H1 (cell line): ENCODE measurements at regions not wholly inside any gene's neighbourhood (a gene's known extent, or its start where the extent isn't known, plus 50 kb on each side); places are given as distances from the start of the nearest gene placed in this dataset.

Experiments
- CTCF ChIA-PET: fragments of 300-600 bp; sonication (Branson Sonifier 250); formaldehyde crosslinking; loops from one replicate; lab custom pipeline; 2021; ENCODE audit not compliant: partially characterized antibody; lab: Charles Lee
- POLR2A ChIA-PET: fragments of 300-600 bp; sonication (Branson Sonifier 250); formaldehyde crosslinking; loops from one replicate; lab custom pipeline; 2021; ENCODE audit warnings: inconsistent platforms; ENCODE audit not compliant: partially characterized antibody; lab: Charles Lee
- DNase-seq, 2 experiments: peaks; one replicate each; pipeline versions ENCODE4 v3.0.0 to v3.0.0-alpha.2; 2010 to 2022; ENCODE audit warnings: low spot score in 2 of 2, low read depth in 1 of 2, mixed read lengths in 1 of 2
- FAIRE-seq: peaks from 2 replicates; lab custom pipeline; 2011; peaks lifted over from hg19 to GRCh38; lab: Jason Lieb, UNC
- H2AFZ ChIP-seq: 2 replicates; pipeline ENCODE4 v1.8.1; 2012; ENCODE audit warnings: low read length, inconsistent platforms
- H2AK5ac ChIP-seq: 2 replicates; pipeline ENCODE4 v1.6.1; 2013; ENCODE audit warnings: low read depth, low read length
- H2BK120ac ChIP-seq: replicated peaks from 2 replicates; pipeline ENCODE3; 2013; ENCODE audit warnings: low read depth, low read length, inconsistent platforms
- H2BK12ac ChIP-seq: 2 replicates; pipeline ENCODE4 v1.6.1; 2013; ENCODE audit warnings: low read depth, low read length
- H2BK15ac ChIP-seq: 2 replicates; pipeline ENCODE4 v1.6.1; 2013; ENCODE audit warnings: low read length
- H2BK20ac ChIP-seq: 2 replicates; pipeline ENCODE4 v1.6.1; 2013; ENCODE audit warnings: low read length
- H2BK5ac ChIP-seq: 2 replicates; pipeline ENCODE4 v1.6.1; 2013; ENCODE audit warnings: low read depth, low read length
- H3K14ac ChIP-seq: 2 replicates; pipeline ENCODE4 v1.6.1; 2013; ENCODE audit warnings: inconsistent platforms; ENCODE audit not compliant: insufficient read length
- H3K18ac ChIP-seq: 2 replicates; pipeline ENCODE4 v1.6.1; 2013; ENCODE audit warnings: low read length; ENCODE audit errors: extremely low read depth
- H3K23ac ChIP-seq: 2 replicates; pipeline ENCODE4 v1.6.1; 2013; ENCODE audit warnings: inconsistent platforms; ENCODE audit not compliant: insufficient read length
- H3K23me2 ChIP-seq: 2 replicates; pipeline ENCODE4 v1.6.1; 2013; ENCODE audit warnings: low read depth, low read length
- H3K27ac ChIP-seq: 2 replicates; pipeline ENCODE4 v1.6.1; 2011; ENCODE audit warnings: low read depth, low read length, inconsistent platforms
- H3K27me3 ChIP-seq, 4 experiments: replicated peaks in 1 of 4; 1 replicate in 1 of 4; 2 replicates in 3 of 4; pipeline versions ENCODE4 v1.6.1 to v1.8.1; 2011 to 2013; ENCODE audit warnings: low read length in 3 of 4, mild to moderate bottlenecking in 3 of 4, inconsistent platforms in 2 of 4, mixed read lengths in 2 of 4, moderate library complexity in 1 of 4; ENCODE audit not compliant: control insufficient read depth in 3 of 4, insufficient read depth in 3 of 4; ENCODE audit errors: extremely low read depth in 1 of 4
- H3K36me3 ChIP-seq, 4 experiments: 2 replicates each; pipeline versions ENCODE4 v1.6.1 to v1.8.1; 2011 to 2013; ENCODE audit warnings: mild to moderate bottlenecking in 4 of 4, low read length in 3 of 4, moderate library complexity in 2 of 4, control low read depth in 1 of 4, inconsistent platforms in 1 of 4; ENCODE audit not compliant: insufficient read depth in 4 of 4, control insufficient read depth in 2 of 4
- H3K4ac ChIP-seq: replicated peaks from 2 replicates; pipeline ENCODE3; 2013; ENCODE audit warnings: low read length, low read depth, mixed read lengths, inconsistent platforms; ENCODE audit not compliant: insufficient read length
- H3K4me1 ChIP-seq, 4 experiments: replicated peaks in 1 of 4; 1 replicate in 1 of 4; 2 replicates in 3 of 4; pipeline versions ENCODE4 v1.6.1 to v1.8.1; 2011 to 2013; ENCODE audit warnings: low read length in 3 of 4, inconsistent platforms in 2 of 4, mixed read lengths in 1 of 4; ENCODE audit not compliant: insufficient read depth in 4 of 4, control insufficient read depth in 3 of 4
- H3K4me2 ChIP-seq, 2 experiments: 2 replicates each; pipeline versions ENCODE4 v1.6.1 to v1.8.1; 2011 to 2013; ENCODE audit warnings: low read depth in 2 of 2, low read length in 2 of 2, control low read depth in 1 of 2, inconsistent platforms in 1 of 2, mild to moderate bottlenecking in 1 of 2; ENCODE audit not compliant: insufficient read depth in 1 of 2
- H3K4me3 ChIP-seq, 4 experiments: fragments of 200-600, 300-600 bp in 1 of 4; sonication (generic), shearing (Covaris generic), sonication (Bioruptor Twin) in 1 of 4; 2 replicates each; pipeline versions ENCODE4 v1.5.1 to v1.8.1; 2011 to 2016; ENCODE audit warnings: low read length in 4 of 4, low read depth in 3 of 4, control low read depth in 2 of 4, inconsistent platforms in 2 of 4, mild to moderate bottlenecking in 2 of 4, mixed read lengths in 1 of 4, moderate library complexity in 1 of 4; ENCODE audit not compliant: insufficient read depth in 2 of 4; ENCODE audit errors: extremely low read depth in 1 of 4
- H3K56ac ChIP-seq: replicated peaks from 2 replicates; pipeline ENCODE3; 2013; ENCODE audit warnings: low read depth, mild to moderate bottlenecking, mixed read lengths, low read length, inconsistent platforms; ENCODE audit not compliant: insufficient read length
- H3K79me1 ChIP-seq: 2 replicates; pipeline ENCODE4 v1.6.1; 2013; ENCODE audit warnings: low read depth, low read length, control low read depth
- H3K79me2 ChIP-seq, 2 experiments: 2 replicates each; pipeline versions ENCODE4 v1.6.1 to v1.8.1; 2012 to 2013; ENCODE audit warnings: low read length in 2 of 2, mild to moderate bottlenecking in 2 of 2, inconsistent platforms in 1 of 2; ENCODE audit not compliant: insufficient read depth in 2 of 2, control insufficient read depth in 1 of 2
- H3K9ac ChIP-seq, 4 experiments: replicated peaks in 1 of 4; 1 replicate in 1 of 4; 2 replicates in 3 of 4; pipeline versions ENCODE4 v1.6.1 to v1.8.1; 2011 to 2013; ENCODE audit warnings: low read depth in 3 of 4, low read length in 3 of 4, control low read depth in 2 of 4, mild to moderate bottlenecking in 2 of 4, moderate library complexity in 2 of 4, inconsistent platforms in 1 of 4; ENCODE audit errors: extremely low read depth in 1 of 4
- H3K9me3 ChIP-seq, 2 experiments: 2 replicates each; pipeline versions ENCODE4 v1.6.1 to v1.8.1; 2012 to 2013; ENCODE audit warnings: mild to moderate bottlenecking in 2 of 2, moderate library complexity in 2 of 2, control low read depth in 1 of 2, inconsistent platforms in 1 of 2, low read depth in 1 of 2, low read length in 1 of 2, mixed read lengths in 1 of 2; ENCODE audit not compliant: insufficient read depth in 2 of 2
- H4K20me1 ChIP-seq, 2 experiments: replicated peaks in 1 of 2; 2 replicates each; pipeline versions ENCODE3 to v1.8.1; 2011 to 2013; ENCODE audit warnings: inconsistent platforms in 2 of 2, low read length in 2 of 2, mild to moderate bottlenecking in 1 of 2; ENCODE audit not compliant: insufficient read depth in 2 of 2, control insufficient read depth in 1 of 2
- H4K5ac ChIP-seq: 2 replicates; pipeline ENCODE4 v1.6.1; 2013; ENCODE audit warnings: low read length, low read depth, mixed read lengths, inconsistent platforms; ENCODE audit not compliant: insufficient read length
- H4K8ac ChIP-seq: 2 replicates; pipeline ENCODE4 v1.8.0; 2013; ENCODE audit warnings: mild to moderate bottlenecking, moderate library complexity, low read length, inconsistent platforms; ENCODE audit not compliant: insufficient read depth; ENCODE audit errors: extremely low read depth
- H4K91ac ChIP-seq: replicated peaks from 2 replicates; pipeline ENCODE3; 2013; ENCODE audit warnings: low read length, mixed read lengths, inconsistent platforms; ENCODE audit not compliant: insufficient read length
- NANOG ChIP-seq: IDR thresholded peaks from 2 replicates; pipeline ENCODE4 v1.6.1; 2011; ENCODE audit warnings: low read length, low read depth, mild to moderate bottlenecking, inconsistent platforms; ENCODE audit not compliant: insufficient read depth, poor library complexity, severe bottlenecking
- RBBP5 ChIP-seq: IDR thresholded peaks from 2 replicates; pipeline ENCODE4 v1.7.1; 2012; ENCODE audit warnings: low read depth, mild to moderate bottlenecking, inconsistent platforms, low read length, moderate library complexity, borderline replicate concordance
- SAP30 ChIP-seq: fragments of 300-600 bp; sonication (generic); IDR thresholded peaks from 2 replicates; pipeline ENCODE4 v1.7.1; 2012; ENCODE audit warnings: low read length, moderate library complexity, mild to moderate bottlenecking, inconsistent platforms; ENCODE audit not compliant: insufficient read depth, insufficient replicate concordance
- SIX5 ChIP-seq: IDR thresholded peaks from 2 replicates; pipeline ENCODE4 v1.6.1; 2011; ENCODE audit warnings: mild to moderate bottlenecking, low read depth, low read length
- SUZ12 ChIP-seq: fragments of 200-600 bp; sonication (generic); IDR thresholded peaks from 2 replicates; pipeline ENCODE4 v1.6.1; 2012; ENCODE audit warnings: mild to moderate bottlenecking, inconsistent platforms, low read length, moderate library complexity, mixed read lengths
- WGBS, 2 experiments: shearing (Covaris generic) in 1 of 2; methylation state at CpG; one replicate each; pipeline versions ENCODE4 v1.1.6 to v1.1.7; 2013 to 2015; ENCODE audit warnings: low lambda C conversion rate in 2 of 2, mixed read lengths in 2 of 2, inconsistent platforms in 1 of 2, low coverage in 1 of 2, missing lambda C conversion rate in 1 of 2; ENCODE audit not compliant: insufficient replicate concordance in 2 of 2, insufficient coverage in 1 of 2, insufficient read length in 1 of 2; ENCODE audit errors: extremely low coverage in 1 of 2, missing lambda C conversion rate in 1 of 2; 5-methylcytosine and 5-hydroxymethylcytosine counted together

GRCh38 chr2:81937944-81938343 lies 1633.4 kb upstream of the LRRTM1 start:
- Histone ChIP-seq H3K79me2 (no peaks in the 10 kb centered on the region), H3K4me1 (no peaks in the 10 kb centered on the region), H3K4me2 (no peak overlapping the region), H4K5ac (no peak overlapping the region), H2BK20ac (no peak overlapping the region), H3K56ac (no peak overlapping the region), H3K4ac (no peak overlapping the region), H3K36me3 (no peaks in the 10 kb centered on the region), H4K20me1 (no peaks in the 10 kb centered on the region), H2BK15ac (no peak overlapping the region), H2BK120ac (no peak overlapping the region), H2AFZ (no peak overlapping the region), H3K23me2 (no peaks in the 10 kb centered on the region), H3K27ac (no peak overlapping the region), H4K91ac (no peak overlapping the region), H3K9ac (no peak overlapping the region), H2AK5ac (no peak overlapping the region), H3K27me3 (no peaks in the 10 kb centered on the region), H3K79me1 (no peaks in the 10 kb centered on the region), H3K14ac (no peak overlapping the region), H2BK5ac (no peak overlapping the region), H3K4me3 (no peak overlapping the region), H4K8ac (no peak overlapping the region), H3K9me3 (no peaks in the 10 kb centered on the region), H3K18ac (no peak overlapping the region), H3K23ac (no peak overlapping the region), H2BK12ac (no peak overlapping the region)
- FAIRE-seq (no peak), DNase-seq (no peak)
- ChIA-PET CTCF (no interaction called here), POLR2A (no interaction called here)
- TF ChIP-seq RBBP5 (no peak), SUZ12 (no peak), NANOG (no peak), SIX5 (no peak), SAP30 (no peak)
- WGBS, 2 experiments: 93% methylated on average over 1 of the region's 1 CpG; no CpG with 5 or more reads in 1 of the 2 experiments
